GM12875 (cell line): ENCODE measurements at regions not wholly inside any gene's neighbourhood (a gene's known extent, or its start where the extent isn't known, plus 50 kb on each side); places are given as distances from the start of the nearest gene placed in this dataset.
"Not testable (repeated sequence)": the region's sequence is repeated elsewhere in the genome, so short reads cannot be mapped to it uniquely, and the experiment has no call there.

Source experiments
- H3K4me3 ChIP-seq: one replicate; pipeline ENCODE4 v1.5.1; 2011; ENCODE audit warnings: low read depth, low read length, control low read depth
- CTCF ChIP-seq: IDR thresholded peaks from 2 replicates; pipeline ENCODE4 v1.5.1; 2011; ENCODE audit warnings: low read depth, mild to moderate bottlenecking, control low read depth, inconsistent platforms, low read length, moderate library complexity, borderline replicate concordance; ENCODE audit not compliant: insufficient read depth

GRCh38 chr3:115409596-115409995, 213.7 kb upstream of the GAP43 start:
- no peak overlapping the region for H3K4me3 ChIP-seq
- TF ChIP-seq CTCF: no peak

- not testable (repeated sequence) for H3K4me3 ChIP-seq
These were observed 208.7 kb upstream of the GAP43 start for GRCh38 chr3:115414610-115415009.

- H3K4me3 ChIP-seq: no peak overlapping the region
- no peak for TF ChIP-seq CTCF
These were observed 207.9 kb upstream of the GAP43 start for GRCh38 chr3:115415246-115415996.

GRCh38 chr3:115418583-115418982, 204.7 kb upstream of the GAP43 start:
- TF ChIP-seq CTCF: no peak
- no peak overlapping the region for H3K4me3 ChIP-seq

- no peak for TF ChIP-seq CTCF
- no peak overlapping the region for H3K4me3 ChIP-seq
These were observed 203.2 kb upstream of the GAP43 start for GRCh38 chr3:115420086-115420485.

GRCh38 chr3:115423170-115423569, 200.1 kb upstream of the GAP43 start:
- no peak for TF ChIP-seq CTCF
- H3K4me3 ChIP-seq: no peak overlapping the region

- no peak for TF ChIP-seq CTCF
- no peak overlapping the region for H3K4me3 ChIP-seq
These were observed 194.5 kb upstream of the GAP43 start for GRCh38 chr3:115428841-115429240.
